ENCODE measurements at regions not wholly inside any gene's neighbourhood (a gene's known extent, or its start where the extent isn't known, plus 50 kb on each side); places are given as distances from the start of the nearest gene placed in this dataset.

GRCh38 chr13:76729691-76730090, 156.5 kb downstream of the KCTD12 start:
- TF ChIP-seq CTCF (IDR thresholded peaks at IDR 0.05) (no peak), POLR2A (IDR thresholded peaks at IDR 0.05) (no peak), POLR2AphosphoS5 (IDR thresholded peaks at IDR 0.05) (no peak)

Measured in sigmoid colon (tissue), 4 donors.